Inferior parietal cortex (tissue), 1 donor: ENCODE measurements at regions not wholly inside any gene's neighbourhood (a gene's known extent, or its start where the extent isn't known, plus 50 kb on each side); places are given as distances from the start of the nearest gene placed in this dataset.
"Not testable (repeated sequence)": the region's sequence is repeated elsewhere in the genome, so short reads cannot be mapped to it uniquely, and the experiment has no call there.

Experiments
- DNase-seq: peaks from one replicate; pipeline ENCODE4 v3.0.0-alpha.2; 2016; ENCODE audit errors: extremely low spot score

DNA sequence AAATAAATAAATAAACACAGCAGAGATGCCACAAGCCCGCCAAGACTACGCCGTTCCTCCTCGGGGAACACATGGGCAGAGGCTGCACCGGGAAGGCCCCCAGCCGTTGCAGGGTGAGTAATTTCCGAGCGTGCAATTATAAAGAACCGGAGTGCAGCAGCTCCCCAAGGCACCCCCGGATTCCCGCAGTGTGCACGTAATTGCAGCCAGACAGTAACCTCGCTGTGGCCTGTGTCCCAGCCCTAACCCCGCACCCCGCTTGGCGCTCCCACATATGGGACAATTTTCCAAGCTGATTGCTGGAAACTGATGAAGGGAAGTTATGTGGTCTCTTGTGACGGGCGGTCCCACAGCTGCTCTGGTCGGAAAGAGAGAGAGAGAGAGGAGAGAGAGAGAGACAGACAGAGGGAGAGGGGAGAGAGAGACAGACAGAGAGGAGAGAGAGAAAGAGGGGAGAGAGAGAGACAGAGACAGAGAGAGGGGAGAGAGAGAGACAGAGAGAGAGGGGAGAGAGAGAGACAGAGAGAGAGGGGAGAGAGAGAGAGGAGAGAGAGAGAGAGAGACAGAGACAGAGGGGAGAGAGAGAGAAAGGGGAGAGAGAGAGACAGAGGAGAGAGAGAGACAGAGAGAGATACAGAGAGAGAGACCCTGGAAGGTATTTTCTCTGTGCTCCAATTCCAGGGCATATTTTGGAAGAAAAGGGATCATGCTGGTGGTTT lies 275.4 kb downstream of the SHOX start:
- no peak for DNase-seq

DNA sequence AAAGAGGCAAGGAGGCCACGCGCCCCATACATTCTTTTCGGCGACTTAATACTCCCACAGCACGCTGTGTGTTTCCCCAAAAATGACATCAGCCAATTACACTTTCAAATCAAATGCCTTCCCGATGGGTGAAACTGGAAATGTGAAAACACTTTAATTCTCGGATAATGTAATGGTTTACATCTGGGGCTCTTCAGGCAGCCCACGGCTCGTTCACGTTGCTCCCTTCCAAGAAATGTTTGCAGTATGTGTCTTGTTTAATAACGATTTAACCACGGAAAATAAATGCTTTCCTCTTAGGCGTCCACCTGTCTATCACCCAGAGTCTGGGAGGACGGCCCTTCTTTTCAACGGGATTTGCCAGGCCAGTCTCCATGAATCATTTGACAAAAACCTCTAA lies 272.5 kb downstream of the SHOX start:
- no peak for DNase-seq

DNA sequence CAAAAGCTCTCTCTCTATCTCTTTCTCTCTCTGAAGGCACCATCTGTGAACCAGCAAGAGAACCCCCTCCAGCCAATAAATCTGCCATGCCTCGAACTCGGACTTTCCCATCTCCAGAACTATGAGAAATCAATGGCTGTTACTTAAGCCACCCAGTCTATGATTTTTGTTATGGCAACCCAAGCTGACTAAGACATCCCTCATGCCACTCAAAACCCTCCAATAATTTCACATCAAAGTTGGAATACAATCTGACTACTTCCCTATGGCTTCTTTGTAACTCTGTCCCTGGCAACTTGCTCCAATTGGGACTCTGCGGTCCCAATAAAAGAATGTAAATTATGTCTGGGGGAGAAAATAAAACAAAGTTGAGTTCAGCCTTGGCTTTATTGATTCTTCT lies 265.7 kb downstream of the SHOX start:
- no peak for DNase-seq

DNA sequence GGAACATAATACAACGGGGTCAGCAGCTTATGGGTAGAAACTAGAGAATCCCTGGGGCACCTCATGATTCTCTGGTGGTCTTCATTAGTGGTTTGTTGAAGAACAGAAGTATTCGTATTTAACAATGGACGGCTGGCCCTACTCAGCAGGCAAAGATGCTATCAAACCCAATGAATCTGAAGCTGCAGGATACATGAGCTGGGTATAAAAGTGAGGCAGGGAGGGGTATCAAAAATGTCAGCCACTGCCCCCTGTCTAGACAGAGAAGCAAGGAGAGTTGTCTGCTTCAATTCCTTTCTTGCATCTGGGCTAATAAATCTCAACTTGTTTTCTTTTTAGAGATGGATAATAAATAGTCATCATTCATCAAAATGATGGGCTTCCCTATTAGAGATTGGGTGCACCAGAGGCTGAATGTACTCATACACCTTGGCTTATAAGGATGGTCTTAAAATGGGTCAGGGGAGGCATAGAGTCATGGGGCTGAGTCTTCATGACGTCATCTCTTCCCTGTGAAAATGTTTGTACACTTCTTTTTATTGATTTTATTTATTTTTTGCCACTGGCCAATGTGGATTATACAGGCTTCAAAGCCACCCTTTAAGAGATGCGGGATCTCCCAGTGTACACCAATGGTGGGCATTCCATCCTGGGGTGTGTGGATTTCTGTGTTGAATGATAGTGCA lies 259.5 kb downstream of the SHOX start:
- DNase-seq: no peak

DNA sequence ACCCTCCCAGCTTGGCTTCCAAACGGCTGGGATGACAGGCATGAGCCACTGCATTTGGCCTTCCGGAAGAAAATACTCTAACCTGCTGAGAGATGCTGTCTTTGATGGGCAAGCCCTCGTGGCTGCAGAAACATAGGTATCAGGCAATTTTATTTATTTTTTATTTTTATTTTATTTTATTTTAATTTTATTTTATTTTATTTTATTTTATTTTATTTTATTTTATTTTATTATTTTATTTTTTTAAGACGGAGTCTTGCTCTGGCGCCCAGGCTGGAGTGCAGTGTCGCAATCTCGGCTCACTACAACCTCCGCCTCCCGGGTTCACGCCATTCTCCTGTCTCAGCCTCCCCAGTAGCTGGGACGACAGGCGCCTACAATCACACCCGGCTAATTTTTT lies 257.1 kb downstream of the SHOX start:
- DNase-seq: not testable (repeated sequence)

DNA sequence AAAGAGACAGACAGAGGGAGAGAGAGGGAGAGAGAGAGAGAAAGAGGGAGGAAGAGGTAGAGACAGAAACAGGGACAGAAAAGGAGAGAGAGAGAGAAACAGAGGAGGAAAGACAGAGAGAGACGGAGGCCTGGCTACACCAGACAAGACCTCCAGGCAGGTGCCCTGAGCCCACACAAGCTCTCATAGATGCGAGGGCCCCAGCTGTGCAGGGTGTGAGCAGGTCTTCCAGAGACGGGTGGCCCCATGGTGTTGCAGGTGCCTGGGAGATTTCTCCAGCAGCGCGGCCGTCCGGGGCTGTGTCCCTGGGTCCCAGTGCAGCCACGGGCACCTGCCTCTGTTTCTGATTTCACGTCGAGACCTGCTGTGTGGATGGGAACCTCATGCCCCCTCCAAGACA lies 253.0 kb downstream of the SHOX start:
- no peak for DNase-seq

DNA sequence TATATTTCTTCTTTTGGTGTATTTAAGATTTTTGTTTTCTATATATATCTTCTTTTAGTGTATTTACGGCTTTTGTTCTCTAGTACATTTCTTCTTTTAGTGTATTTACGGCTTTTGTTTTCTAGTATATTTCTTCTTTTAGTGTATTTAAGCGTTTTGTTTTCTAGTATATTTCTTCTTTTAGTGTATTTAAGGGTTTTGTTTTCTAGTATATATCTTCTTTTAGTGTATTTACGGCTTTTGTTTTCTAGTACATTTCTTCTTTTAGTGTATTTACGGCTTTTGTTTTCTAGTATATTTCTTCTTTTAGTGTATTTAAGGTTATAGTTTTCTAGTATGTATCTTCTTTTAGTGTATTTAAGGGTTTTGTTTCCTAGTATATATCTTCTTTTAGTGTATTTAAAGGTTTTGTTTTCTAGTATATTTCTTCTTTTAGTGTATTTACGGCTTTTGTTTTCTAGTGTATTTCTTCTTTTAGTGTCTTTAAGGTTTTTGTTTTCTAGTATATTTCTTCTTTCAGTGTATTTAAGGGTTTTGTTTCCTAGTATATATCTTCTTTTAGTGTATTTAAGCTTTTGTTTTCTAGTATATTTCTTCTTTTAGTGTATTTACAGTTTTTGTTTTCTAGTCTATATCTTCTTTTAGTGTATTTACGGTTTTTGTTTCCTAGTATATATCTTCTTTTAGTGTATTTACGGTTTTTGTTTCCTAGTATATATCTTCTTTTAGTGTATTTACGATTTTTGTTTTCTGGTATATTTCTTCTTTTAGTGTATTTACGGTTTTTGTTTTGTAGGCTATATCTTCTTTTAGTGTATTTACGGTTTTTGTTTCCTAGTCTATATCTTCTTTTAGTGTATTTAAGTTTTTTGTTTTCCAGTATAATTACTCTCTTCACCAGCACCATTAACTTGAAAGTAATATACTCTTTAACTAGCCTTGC lies 249.4 kb downstream of the SHOX start:
- not testable (repeated sequence) for DNase-seq

DNA sequence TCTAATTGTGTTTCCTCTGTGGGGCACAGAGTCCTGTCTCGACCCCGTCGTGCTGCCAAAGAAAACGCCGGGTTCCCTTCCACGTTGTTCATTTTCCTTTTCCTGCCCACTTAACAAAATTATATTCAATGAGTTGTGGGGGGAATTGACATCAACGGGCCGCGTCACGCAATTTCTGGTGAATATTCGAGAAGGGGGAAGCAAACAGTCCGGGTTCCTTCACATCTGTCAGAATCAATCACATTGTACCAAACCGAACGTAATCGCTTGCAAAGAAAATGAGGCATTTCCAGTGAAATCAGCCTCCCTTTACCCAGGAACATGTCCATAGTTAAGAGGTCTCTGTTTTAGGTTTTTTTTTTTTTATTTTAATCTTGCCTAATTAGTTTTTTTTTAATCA lies 243.5 kb downstream of the SHOX start:
- no peak for DNase-seq

DNA sequence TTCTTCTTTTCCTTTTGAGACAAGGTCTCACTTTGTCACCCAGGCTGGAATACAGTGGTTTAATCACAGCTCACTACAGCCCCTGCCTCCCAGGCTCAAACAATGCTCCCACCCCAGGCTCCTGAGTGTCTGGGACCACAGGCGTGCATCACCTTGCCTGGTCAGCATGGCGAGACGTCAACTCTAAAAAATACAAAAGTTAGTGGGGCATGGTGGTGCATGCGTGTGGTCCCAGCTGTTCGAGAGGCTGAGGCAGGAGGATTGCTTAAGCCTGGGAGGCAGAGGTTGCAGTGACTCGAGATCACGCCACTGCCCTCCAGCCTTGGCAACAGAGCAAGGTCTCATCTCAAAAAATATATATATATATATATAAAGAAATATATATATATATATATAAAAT lies 242.4 kb downstream of the SHOX start:
- no peak for DNase-seq

DNA sequence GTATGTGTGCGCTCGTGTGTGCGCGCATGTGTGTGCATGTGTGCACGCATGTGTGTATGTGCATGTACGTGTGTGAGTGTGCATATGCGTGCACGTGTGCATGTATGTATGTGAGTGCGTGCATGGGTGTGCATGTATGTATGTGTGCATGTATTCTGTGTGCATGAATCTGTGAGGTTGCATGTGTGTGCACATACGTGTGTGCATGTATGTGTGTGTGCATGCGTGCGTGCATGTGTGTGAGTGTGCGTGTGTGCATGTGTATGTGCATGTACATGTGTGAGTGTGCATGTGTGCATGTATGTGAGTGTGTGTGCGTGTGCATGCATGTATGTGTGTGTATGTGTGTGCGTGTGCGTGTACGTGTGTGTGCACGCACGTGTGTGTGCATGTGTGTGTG lies 241.5 kb downstream of the SHOX start:
- no peak for DNase-seq

DNA sequence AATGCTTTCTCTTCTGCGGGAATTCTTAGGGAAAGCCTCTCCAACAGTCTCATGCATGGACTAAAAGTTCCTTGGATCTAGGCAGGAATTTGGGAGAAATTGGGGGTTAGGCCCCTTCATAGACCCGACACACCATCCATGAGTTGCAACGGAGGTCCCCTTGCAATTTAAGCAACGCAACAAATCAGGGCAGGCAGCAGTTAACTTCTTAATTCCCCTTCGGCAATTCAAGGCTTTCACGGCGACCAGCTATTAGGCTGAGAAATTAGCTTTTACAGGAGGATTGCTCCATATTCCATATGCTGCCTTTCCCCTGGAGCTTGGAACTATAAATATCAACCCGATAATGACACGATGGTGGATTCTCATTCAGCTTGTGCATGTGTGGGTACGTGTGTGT lies 241.0 kb downstream of the SHOX start:
- no peak for DNase-seq

DNA sequence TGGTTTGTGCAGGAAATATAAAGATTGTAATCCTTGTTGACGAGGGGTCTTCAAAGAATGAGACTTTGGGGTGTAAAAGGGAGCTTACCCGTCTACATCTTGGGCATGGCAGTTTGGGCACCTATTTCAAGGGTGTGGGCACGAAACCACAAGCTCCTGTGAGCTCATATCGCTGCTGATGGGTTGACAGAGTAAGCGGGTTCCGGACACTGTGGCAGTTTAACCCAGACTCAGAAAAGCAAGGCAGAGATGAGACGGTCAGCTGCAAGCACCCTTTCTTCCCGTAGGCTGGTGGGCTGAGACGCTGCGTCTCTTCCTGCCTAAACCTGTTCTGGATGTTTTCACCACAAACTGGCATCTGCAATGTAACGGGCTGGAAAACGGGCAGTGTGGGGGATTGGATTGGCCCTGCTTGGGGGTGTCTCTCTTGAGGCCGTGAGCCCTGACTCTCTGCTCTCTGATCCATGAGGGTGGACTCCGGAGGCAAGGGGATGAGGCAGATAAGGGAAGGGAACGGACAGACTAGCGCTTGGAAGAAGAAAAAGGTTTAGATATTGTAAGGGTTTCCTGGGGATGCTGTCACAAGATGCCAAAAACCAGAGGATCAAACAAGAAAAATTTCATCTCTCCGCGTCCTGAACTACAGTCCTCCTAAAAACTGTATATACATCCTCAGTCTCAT lies 237.5 kb downstream of the SHOX start:
- no peak for DNase-seq

DNA sequence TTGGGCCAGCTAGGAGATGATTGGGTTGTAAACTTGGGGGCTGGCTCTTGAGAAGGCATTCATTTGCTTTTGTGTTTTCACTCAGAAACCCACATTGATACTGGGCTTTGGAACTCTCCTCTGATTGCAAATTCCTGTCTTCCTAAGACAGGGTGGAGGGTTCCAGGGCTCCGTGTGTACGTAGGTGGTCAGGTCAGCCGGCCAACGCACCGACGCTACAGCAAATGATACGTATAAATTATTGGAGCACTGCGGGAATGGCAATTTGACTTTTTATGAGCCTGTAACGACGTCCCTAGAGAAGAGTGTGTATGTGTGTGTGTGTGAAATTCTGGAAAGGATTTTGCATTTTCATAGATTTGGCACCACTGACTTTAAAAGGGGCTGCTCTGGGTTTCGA lies 236.9 kb downstream of the SHOX start:
- DNase-seq: no peak

DNA sequence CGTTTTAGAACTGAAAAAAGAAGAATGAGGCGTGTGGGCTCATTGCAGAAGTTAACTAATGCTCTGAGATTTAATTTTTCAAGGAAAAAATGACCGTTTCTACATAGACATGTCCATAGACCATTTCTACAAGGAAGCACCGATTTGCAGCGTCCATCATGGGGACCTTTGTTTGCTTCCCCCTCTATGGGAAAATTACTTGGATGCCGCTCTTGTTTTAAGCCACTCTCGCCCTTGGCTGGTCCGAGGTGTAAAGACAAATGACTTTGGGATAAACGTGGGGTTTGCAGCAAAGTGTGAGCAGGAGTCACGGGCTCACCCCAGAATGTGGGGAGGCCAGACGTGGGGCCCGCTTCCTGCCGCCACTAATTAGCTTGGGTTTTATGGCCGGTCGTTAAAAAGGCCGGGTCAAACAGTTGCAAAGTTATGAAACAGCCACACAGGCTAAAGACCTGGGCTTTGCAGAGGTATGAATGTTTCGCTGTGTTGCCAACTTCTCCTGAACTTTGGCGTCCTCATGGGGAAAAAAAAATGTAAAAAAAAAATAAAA lies 235.9 kb downstream of the SHOX start:
- no peak for DNase-seq

DNA sequence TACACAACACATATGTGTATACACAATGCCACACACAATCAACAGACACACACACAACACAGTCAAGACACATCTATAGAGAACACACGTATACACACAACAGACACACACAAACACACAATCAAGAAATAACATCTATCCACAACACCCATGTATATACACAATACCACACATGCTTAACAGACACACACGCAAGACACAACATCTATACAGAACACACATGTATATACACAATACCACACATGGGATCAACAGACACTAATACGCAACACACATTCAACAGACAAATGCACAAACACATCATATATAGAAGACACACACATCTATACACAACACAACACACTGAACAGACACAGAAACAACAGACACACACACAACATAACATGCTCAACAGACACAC lies 234.8 kb downstream of the SHOX start:
- no peak for DNase-seq

DNA sequence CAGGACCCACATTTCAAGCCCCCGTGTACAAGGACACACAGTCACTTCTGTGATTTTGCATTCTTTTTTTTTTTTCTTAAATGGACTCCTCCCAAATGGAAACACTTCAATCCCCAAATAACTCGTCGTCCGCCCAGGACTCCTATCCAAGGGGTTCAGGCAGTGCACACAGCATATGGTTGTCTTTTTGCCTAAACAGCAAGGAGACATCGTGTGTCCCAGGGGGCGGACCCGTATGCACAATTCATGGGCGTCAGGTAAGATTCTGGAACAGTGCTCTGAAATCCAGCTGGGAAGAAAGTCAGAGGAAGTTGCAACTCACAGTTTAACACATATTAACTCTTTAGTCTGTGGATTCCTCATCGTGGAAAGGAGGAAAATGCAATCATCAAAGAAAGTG lies 231.3 kb downstream of the SHOX start:
- DNase-seq: no peak

DNA sequence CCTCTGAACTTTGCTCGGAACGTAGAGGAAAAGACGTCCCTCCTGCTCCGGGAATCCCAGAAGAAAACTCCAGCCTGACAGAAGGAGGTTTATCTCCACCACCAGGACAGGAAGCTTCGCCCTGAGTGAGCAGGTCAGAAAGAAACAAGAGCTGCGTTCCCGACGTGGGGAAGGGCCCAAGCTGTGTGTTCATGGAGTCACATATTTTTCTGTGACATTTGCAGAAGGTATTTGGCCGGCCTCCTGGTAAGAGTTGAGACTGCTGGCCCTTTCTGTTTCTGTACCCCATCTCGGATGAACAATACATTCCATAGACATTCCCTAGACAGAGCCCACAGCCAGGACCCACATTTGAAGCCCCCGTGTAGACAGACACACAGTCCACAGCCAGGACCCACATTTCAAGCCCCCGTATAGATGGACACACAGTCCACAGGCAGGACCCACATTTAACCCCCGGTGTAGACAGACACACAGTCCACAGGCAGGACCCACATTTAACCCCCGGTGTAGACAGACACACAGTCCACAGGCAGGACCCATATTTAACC lies 230.8 kb downstream of the SHOX start:
- DNase-seq: no peak

DNA sequence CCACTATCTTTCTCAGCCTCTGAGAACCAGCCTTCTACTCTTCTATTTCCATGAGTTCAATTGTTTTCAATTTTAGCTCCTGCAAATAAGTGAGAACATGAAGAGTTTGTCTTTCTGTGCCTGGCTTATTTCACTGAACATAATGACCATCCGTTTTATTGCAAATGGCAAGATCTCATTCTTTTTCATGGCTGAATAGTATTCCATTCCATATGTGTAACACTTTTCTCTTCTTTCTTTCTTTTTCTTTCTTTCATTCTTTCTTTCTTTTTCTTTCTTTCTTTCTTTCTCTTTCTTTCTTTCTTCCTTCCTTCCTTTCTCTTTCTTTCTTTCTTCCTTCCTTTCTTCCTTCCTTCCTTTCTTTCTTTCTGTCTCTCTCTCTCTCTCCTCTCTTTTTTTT lies 228.7 kb downstream of the SHOX start:
- DNase-seq: no peak

DNA sequence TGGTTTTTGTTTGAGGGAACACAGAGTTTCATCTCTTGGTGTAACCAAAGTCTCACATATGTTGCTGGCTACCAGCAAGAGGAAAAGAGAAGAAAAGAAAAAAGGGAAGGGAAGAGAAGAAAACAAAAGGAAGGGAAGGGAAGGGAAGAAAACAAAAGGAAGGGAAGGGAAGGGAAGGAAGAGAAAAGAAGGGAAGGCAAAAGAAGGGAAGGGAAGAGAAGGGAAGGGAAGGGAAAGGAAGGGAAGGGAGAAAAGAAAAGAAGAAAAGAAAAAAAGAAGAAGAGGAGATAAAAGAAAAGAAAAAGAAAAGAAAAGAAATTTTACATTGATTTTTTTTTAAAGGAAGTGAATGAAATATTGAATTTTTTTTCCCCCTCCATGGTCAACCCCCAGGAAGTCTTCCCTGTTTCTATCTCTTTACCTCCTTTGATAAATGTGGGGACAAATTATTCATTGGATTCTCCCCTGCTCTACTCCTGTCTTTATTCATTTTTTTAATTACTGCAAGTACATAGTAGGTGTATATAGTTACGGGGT lies 228.0 kb downstream of the SHOX start:
- no peak for DNase-seq

DNA sequence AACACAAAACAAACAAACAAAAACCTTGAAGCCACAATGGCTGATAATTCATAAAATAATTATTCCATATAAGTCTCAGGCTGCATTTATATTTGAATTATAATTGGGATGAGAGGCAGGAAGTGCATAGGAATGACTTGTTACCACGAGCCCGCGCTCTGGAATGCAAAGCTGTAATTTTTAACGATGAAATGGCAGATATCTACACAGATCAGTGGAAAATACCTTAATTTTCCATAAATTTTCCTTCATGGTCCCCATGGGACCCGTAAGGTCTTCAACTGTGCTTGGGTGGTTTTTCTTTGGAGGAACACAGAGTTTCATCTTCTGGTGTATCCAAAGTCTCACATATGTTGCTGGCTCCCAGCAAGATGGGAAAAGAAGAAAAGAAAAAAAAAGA lies 226.8 kb downstream of the SHOX start:
- no peak for DNase-seq
